Neural progenitor cell (in vitro differentiated cells): ENCODE measurements at regions not wholly inside any gene's neighbourhood (a gene's known extent, or its start where the extent isn't known, plus 50 kb on each side); places are given as distances from the start of the nearest gene placed in this dataset.
A peak's percentile ranks its signal among the peaks of the same experiment; 100 is the strongest.

Experiments
- DNase-seq: peaks from one replicate; pipeline ENCODE4 v3.0.0-alpha.2; 2016; ENCODE audit warnings: low spot score
- H2AFZ ChIP-seq: fragments of 200-600 bp; sonication (generic); replicated peaks from 2 replicates; pipeline ENCODE4 v1.6.1; 2016; ENCODE audit warnings: antibody characterized with exemption
- H3F3A ChIP-seq: fragments of 200-600 bp; sonication (generic); 2 replicates; pipeline ENCODE4 v1.6.1; 2016; ENCODE audit warnings: antibody characterized with exemption, low read depth
- H3K27ac ChIP-seq: fragments of 200-600 bp; sonication (generic); 2 replicates; pipeline ENCODE4 v1.5.1; 2016; ENCODE audit warnings: mild to moderate bottlenecking
- H3K27me3 ChIP-seq: fragments of 200-600 bp; sonication (generic); 2 replicates; pipeline ENCODE4 v1.6.1; 2016; ENCODE audit warnings: mild to moderate bottlenecking, moderate library complexity
- H3K36me3 ChIP-seq: fragments of 200-600 bp; sonication (generic); 2 replicates; pipeline ENCODE4 v1.5.1; 2016
- H3K4me1 ChIP-seq: fragments of 200-600 bp; sonication (generic); 2 replicates; pipeline ENCODE4 v1.6.1; 2016; ENCODE audit warnings: mixed run types
- H3K4me2 ChIP-seq: fragments of 200-600 bp; sonication (generic); 2 replicates; pipeline ENCODE4 v1.6.1; 2016
- H3K4me3 ChIP-seq: fragments of 200-600 bp; sonication (generic); 2 replicates; pipeline ENCODE4 v1.5.1; 2016
- H3K79me2 ChIP-seq: fragments of 200-600 bp; sonication (generic); 2 replicates; pipeline ENCODE4 v1.6.1; 2016; ENCODE audit warnings: low read depth
- H3K9ac ChIP-seq: fragments of 200-600 bp; sonication (generic); 2 replicates; pipeline ENCODE4 v1.6.1; 2016
- H3K9me3 ChIP-seq: fragments of 200-600 bp; sonication (generic); 2 replicates; pipeline ENCODE4 v1.5.1; 2016; ENCODE audit warnings: low read depth
- H4K20me1 ChIP-seq: fragments of 200-600 bp; sonication (generic); 2 replicates; pipeline ENCODE4 v1.6.1; 2016; ENCODE audit warnings: low read depth
- H3K27ac Mint-ChIP-seq: 3 replicates; pipeline ENCODE4 v1.8.0; 2021; ENCODE audit warnings: mixed read lengths
- H3K27me3 Mint-ChIP-seq: 2 replicates; pipeline ENCODE4 v1.8.0; 2022; ENCODE audit warnings: low read depth, mild to moderate bottlenecking, inconsistent platforms, moderate library complexity, mixed read lengths; ENCODE audit not compliant: insufficient read depth
- H3K36me3 Mint-ChIP-seq: 3 replicates; pipeline ENCODE4 v1.8.0; 2021; ENCODE audit warnings: mixed read lengths
- H3K4me1 Mint-ChIP-seq: 3 replicates; pipeline ENCODE4 v1.8.0; 2021; ENCODE audit warnings: mixed read lengths
- H3K4me3 Mint-ChIP-seq: 3 replicates; pipeline ENCODE4 v1.8.0; 2021; ENCODE audit warnings: mild to moderate bottlenecking, moderate library complexity, mixed read lengths
- H3K9me3 Mint-ChIP-seq: 3 replicates; pipeline ENCODE4 v1.8.0; 2020; ENCODE audit warnings: mixed read lengths
- EZH2 ChIP-seq: fragments of 200-600 bp; sonication (generic); IDR thresholded peaks from 2 replicates; pipeline ENCODE4 v1.6.1; 2017; ENCODE audit warnings: antibody characterized with exemption, mild to moderate bottlenecking, moderate library complexity
- EZH2phosphoT487 ChIP-seq: fragments of 200-600 bp; sonication (generic); IDR thresholded peaks from 2 replicates; pipeline ENCODE4 v1.6.1; 2017; ENCODE audit warnings: antibody characterized with exemption
- TF ChIP-seq, protein P1 (sequence below): fragments of 200-600 bp; sonication (generic); IDR thresholded peaks from 2 replicates; pipeline ENCODE4 v1.5.1; 2017; ENCODE audit warnings: antibody characterized with exemption, mild to moderate bottlenecking

DNA sequence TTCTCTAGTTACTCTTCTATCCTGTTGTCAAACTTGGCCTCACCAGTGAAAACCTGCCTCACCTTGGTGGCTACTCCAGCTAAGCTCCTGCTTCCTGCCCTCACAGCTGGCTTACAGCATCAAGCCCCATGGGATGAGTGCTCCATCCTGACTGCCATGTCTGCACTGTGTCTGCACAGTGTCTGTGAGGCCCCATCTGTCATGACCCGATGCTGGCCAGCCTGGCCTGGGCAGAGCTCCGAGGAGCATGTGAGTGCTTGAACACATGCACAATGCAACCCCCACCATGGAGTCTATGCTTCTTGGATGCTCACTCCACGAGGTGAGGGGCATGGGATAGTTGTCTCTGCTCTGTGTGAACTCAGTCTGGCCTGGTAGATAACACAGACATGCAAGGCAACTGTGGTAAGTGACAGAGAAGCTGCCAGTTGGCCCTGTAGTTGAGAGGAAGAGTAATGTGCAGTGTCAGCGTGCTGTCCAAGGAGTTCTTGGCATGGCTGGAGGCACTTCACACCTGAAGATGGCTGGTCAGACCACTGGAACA is 207.1 kb upstream of the ZNF32 start:
- H3K27ac Mint-ChIP-seq: no peak overlapping the region
- no peaks in the 10 kb centered on the region for H3K9me3 Mint-ChIP-seq
- no peaks in the 10 kb centered on the region for H3K36me3 Mint-ChIP-seq
- Histone ChIP-seq H3K36me3 (no peaks in the 10 kb centered on the region), H3K9ac (no peak overlapping the region), H4K20me1 (no peaks in the 10 kb centered on the region), H3K4me1 (no peaks in the 10 kb centered on the region), H3K79me2 (no peaks in the 10 kb centered on the region), H3K4me3 (no peak overlapping the region), H3K4me2 (no peak overlapping the region), H3K27me3 (no peaks in the 10 kb centered on the region), H3K9me3 (no peaks in the 10 kb centered on the region), H3K27ac (no peak overlapping the region), H3F3A (no peaks in the 10 kb centered on the region), H2AFZ (no peak overlapping the region)
- H3K27me3 Mint-ChIP-seq: peaks cover 7% of the 10 kb centered on the region
- no peak for DNase-seq
- TF ChIP-seq EZH2 (no peak), EZH2phosphoT487 (no peak)
- TF ChIP-seq, protein P1, sequence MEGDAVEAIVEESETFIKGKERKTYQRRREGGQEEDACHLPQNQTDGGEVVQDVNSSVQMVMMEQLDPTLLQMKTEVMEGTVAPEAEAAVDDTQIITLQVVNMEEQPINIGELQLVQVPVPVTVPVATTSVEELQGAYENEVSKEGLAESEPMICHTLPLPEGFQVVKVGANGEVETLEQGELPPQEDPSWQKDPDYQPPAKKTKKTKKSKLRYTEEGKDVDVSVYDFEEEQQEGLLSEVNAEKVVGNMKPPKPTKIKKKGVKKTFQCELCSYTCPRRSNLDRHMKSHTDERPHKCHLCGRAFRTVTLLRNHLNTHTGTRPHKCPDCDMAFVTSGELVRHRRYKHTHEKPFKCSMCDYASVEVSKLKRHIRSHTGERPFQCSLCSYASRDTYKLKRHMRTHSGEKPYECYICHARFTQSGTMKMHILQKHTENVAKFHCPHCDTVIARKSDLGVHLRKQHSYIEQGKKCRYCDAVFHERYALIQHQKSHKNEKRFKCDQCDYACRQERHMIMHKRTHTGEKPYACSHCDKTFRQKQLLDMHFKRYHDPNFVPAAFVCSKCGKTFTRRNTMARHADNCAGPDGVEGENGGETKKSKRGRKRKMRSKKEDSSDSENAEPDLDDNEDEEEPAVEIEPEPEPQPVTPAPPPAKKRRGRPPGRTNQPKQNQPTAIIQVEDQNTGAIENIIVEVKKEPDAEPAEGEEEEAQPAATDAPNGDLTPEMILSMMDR: no peak
- no peaks in the 10 kb centered on the region for H3K4me1 Mint-ChIP-seq
- H3K4me3 Mint-ChIP-seq: no peak overlapping the region

- no peak overlapping the region for H3K9ac ChIP-seq
- no peaks in the 10 kb centered on the region for H3K79me2 ChIP-seq
- no peak overlapping the region for H3K4me3 ChIP-seq
- H3K9me3 ChIP-seq: no peaks in the 10 kb centered on the region
- Mint-ChIP-seq H3K27me3 (peaks cover 7% of the 10 kb centered on the region), H3K4me1 (no peaks in the 10 kb centered on the region), H3K4me3 (no peak overlapping the region), H3K36me3 (no peaks in the 10 kb centered on the region), H3K9me3 (no peaks in the 10 kb centered on the region), H3K27ac (no peak overlapping the region)
- no peaks in the 10 kb centered on the region for H3K36me3 ChIP-seq
- no peaks in the 10 kb centered on the region for H4K20me1 ChIP-seq
- H3K27me3 ChIP-seq: no peaks in the 10 kb centered on the region
- no peak for DNase-seq
- TF ChIP-seq EZH2phosphoT487 (no peak), EZH2 (no peak)
- TF ChIP-seq, protein P1: no peak
- H3K4me2 ChIP-seq: no peak overlapping the region
- H3K27ac ChIP-seq: no peak overlapping the region
- H3K4me1 ChIP-seq: no peaks in the 10 kb centered on the region
- H3F3A ChIP-seq: no peaks in the 10 kb centered on the region
- no peak overlapping the region for H2AFZ ChIP-seq
These were observed 205.3 kb upstream of the ZNF32 start for GRCh38 chr10:43854007-43854406.

GRCh38 chr10:43853369-43853768 is 204.7 kb upstream of the ZNF32 start:
- H3K36me3 ChIP-seq: no peaks in the 10 kb centered on the region
- peaks cover 7% of the 10 kb centered on the region for H3K27me3 Mint-ChIP-seq
- no peaks in the 10 kb centered on the region for H3K27me3 ChIP-seq
- peak overlapping the region; percentile 19 for H2AFZ ChIP-seq
- no peak overlapping the region for H3K4me2 ChIP-seq
- H3K4me3 Mint-ChIP-seq: no peak overlapping the region
- no peaks in the 10 kb centered on the region for H3K4me1 ChIP-seq
- no peaks in the 10 kb centered on the region for H4K20me1 ChIP-seq
- TF ChIP-seq EZH2phosphoT487 (no peak), EZH2 (no peak)
- TF ChIP-seq, protein P1: no peak
- no peaks in the 10 kb centered on the region for H3K36me3 Mint-ChIP-seq
- H3K27ac Mint-ChIP-seq: no peak overlapping the region
- no peaks in the 10 kb centered on the region for H3K79me2 ChIP-seq
- no peak overlapping the region for H3K9ac ChIP-seq
- H3K27ac ChIP-seq: no peak overlapping the region
- H3K9me3 Mint-ChIP-seq: no peaks in the 10 kb centered on the region
- H3K4me1 Mint-ChIP-seq: no peaks in the 10 kb centered on the region
- no peak for DNase-seq
- H3F3A ChIP-seq: no peaks in the 10 kb centered on the region
- H3K9me3 ChIP-seq: no peaks in the 10 kb centered on the region
- no peak overlapping the region for H3K4me3 ChIP-seq
